G401 (cell line): ENCODE measurements at regions not wholly inside any gene's neighbourhood (a gene's known extent, or its start where the extent isn't known, plus 50 kb on each side); places are given as distances from the start of the nearest gene placed in this dataset.
"Not testable (repeated sequence)": the region's sequence is repeated elsewhere in the genome, so short reads cannot be mapped to it uniquely, and the experiment has no call there.

Experiments used
- DNase-seq: peaks from one replicate; pipeline ENCODE4 v3.0.0-alpha.2; 2015; ENCODE audit warnings: low spot score
- in situ Hi-C: cut with HindIII; loops from 2 replicates; pipeline ENCODE4 v1.10.0; 2016; ENCODE audit warnings: low sequenced_read_pairs, mixed read lengths

DNA sequence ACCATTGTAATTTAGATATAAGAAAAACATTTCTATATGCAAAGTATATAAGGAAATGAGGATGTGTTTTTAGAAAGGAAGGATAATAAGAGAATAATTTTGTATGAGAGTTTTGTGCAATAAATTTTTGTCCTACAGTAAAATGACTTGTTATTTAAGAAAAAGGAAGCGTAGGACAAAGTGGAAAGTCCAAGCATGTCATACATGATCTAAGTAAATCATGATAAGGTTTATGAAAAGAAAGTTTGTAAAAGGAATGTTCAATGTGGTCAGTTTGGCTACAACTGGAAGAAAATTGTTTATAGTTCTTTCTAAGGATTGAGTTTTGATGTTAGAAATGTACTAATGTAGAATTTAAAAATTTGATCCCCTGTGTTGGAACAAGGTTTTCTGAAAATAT lies 222.3 kb downstream of the KATNAL1 start:
- in situ Hi-C loops, result no loop called here
- no peak for DNase-seq

DNA sequence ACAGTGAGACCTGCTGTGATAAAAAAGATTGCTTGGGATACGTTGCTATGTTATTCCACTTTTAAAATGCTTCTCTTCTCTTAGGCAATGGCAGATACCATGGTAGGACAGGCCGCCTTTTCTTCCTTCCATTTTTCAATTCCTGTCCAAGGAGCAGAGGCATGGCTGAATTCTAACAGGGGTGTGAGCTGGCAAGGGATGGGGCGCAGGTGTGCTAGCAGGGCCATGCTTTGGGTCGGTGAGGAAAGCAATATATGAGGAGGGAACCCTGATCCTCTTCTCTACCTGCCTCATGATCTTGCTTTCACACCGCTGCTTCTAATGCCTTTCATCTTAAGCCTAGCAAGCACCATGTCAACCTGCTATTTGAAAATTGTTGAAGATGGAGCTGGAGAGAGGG lies 225.0 kb downstream of the KATNAL1 start:
- in situ Hi-C loops, result no loop called here
- DNase-seq, result no peak

DNA sequence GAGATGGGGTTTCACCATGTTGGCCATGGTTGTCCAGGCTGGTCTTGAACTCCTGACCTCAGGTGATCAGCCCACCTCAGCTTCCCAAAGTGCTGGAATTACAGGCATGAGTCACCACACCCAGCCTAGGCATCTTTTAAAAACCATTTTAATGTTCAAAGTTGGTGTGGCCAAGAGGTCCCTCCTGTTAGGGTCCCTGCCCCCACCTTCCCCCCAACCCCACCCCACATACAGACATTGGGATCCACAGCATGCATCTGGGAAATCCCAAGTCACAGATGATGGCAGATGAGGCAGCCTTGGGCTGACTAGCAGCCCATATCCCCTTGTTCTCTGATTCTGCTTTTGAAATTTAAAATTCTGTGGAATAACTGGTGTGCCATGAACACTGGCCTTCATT lies 226.0 kb downstream of the KATNAL1 start:
- in situ Hi-C loops, result no loop called here

DNA sequence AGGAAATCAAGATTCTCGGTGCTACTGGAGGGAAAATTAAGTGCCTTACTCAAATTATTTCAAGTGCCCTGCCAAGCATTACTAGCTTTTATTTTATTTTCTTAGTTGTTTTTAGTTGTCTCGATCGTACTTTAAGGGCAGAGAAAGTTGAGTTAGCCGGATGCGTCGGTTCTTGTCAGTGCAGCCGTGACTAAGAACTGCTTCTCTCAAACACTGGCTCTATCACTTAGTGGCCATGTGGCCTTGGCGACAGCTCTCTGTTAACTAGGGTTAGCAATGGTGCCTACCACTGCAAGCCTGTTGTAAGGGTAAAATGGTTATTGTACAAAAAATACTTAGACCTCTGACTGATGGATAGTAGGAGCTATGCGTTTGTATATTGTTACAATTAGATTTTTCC lies 227.8 kb downstream of the KATNAL1 start:
- in situ Hi-C loops, result no loop called here
- DNase-seq, result no peak

More for the DNA sequence above, 226.0 kb downstream of the KATNAL1 start:
- DNase-seq, result no peak

DNA sequence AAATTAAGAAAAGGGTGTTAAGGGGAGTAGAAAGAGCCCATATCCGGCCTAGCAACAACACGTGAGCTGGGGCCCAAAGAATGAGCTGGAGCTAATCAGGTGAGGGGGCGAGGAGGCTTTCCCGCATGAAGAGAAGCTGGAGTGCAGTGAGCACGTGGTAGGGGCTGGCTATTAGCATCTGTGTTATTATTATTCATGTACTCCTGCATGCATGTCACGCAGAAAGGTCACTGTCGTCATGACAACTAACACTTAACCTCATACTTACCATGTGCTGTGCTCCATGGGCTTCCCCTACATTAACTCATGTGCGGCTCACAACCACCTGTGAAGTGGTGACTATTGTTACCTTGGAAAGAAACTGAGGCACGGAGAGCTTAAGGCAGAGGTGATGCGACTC lies 227.6 kb upstream of the UBL3 start:
- in situ Hi-C loops, result no loop called here
- DNase-seq, result no peak

DNA sequence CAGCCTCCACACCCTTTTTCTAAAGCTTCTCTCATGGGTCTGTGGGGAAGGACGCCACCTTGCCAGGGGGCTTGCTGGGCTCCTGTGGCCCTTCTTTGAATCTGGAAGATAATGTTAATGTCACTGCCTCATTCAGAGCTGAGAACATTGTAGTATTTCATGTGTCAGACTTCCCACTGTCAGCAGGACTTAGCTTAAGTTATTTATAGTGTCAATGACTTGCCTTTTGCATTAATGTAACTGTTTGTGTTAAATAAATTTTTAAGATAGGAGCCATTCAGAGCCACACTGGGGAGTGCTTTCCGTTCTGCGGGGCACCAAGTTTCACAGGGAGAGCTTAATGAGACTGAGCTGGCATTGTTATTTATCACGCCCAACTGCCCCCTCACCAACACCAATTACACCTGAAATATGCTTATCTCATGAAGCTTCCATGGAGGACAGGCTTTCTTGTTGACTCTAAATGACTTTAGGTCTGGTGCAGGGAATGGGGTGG lies 226.9 kb upstream of the UBL3 start:
- no peak for DNase-seq

DNA sequence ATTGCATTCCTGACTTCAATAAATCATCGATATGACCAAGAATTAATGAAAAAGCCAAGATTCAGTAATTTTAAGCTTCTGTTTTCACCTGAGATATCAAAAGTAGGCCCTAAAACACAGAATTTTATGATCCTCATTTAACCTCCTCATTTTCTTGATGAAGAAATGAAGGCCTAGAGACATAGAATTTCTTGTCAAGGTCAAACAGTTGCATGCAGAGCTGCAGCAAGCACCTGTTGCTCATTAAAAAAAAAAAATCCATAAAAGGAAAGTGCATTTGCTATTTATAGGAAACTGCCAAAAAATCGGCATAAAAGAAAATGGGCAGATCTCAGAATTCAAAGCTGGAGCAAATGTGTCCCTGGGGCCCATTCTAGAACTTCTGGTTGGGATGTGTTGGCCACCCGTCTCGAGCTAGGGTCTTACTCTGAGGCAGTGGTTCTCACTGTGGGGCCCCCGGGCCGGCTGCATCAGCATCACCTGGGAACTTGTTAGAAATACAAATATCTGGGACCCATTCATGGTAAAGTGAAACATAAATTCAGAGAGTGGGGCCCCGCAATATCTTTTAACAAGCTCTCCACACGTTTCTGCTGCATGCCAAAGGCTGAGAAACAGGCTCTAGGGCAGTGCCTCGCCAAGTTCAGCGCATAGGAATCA lies 224.7 kb upstream of the UBL3 start:
- in situ Hi-C loops, result no loop called here
- no peak for DNase-seq

More for the DNA sequence above, 226.9 kb upstream of the UBL3 start:
- in situ Hi-C loops, result no loop called here

DNA sequence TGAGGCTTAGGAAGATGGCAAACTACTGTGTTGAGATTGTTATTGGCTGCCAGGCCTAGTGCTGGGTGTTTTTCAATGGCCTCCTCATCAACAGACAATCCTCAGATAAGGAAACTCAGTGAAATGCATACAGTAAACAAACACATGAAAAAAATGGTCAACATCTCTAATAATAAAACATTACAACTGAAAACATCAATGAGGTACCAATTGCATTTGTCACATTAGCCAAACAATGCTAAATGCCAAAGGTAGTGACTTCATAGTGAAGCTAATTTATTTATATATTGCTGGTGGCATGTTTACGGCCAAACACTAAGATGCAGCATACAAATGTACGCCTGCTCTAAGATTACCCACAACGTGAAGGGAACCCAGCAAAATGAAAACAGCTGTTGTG lies 224.0 kb upstream of the UBL3 start:
- no peak for DNase-seq
- in situ Hi-C loops, result no loop called here

DNA sequence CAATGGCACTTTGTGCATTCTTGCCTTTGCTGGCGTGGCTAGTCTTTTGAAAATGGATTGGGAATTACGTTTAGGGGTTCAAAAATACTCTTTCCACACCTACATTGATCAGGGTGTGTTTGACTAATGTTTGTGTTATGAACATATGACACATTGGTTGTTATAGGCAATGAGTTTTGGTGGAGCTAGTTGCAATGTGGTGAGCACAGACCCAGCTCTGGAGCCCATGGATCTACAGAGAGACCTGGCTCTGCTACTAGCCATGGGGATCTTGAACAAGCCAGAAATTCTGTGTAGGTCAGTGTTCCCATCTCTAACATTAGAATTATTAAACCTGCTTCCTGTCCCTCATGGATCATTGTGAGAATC lies 222.4 kb upstream of the UBL3 start:
- in situ Hi-C loops, result no loop called here
- DNase-seq, result no peak

DNA sequence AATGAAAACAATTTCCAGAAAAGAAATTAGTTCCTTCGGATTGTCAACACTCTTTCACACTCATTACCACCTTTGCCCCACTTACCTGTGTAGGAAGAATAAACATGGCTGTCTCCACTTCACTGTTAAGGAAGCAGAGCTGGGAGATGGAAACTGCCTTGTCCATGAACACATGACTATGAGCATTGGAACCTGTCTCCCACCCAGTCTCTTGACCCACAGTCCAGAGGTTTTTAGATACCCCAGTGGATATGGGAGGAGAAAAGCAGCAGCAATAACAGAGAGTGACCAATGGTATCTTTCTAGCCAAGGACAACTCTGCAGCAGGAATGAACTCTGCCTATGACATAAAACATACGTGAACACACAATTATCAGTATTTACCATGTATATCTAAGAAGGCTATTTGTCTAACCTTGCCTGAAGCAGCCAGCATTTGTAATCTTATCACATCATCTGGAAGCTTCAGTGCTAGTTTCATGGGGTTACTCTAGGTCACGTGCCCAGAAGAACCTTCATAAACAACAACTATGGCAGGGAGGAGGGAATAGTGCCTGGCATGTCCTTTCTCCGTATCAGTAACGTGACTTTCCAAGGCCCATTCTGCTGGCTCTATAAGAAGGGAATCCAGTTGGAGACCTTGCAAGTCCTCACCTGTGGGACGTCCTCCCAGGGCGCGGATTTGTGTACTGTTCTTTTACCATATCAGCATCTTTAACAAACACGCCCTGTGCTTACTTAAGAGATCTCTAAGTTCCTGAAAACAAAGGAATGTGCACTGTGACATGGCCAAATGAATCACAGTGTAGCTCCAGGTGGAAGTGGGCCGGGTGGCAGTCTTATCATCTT lies 221.8 kb upstream of the UBL3 start:
- in situ Hi-C loops, result no loop called here
- no peak for DNase-seq

DNA sequence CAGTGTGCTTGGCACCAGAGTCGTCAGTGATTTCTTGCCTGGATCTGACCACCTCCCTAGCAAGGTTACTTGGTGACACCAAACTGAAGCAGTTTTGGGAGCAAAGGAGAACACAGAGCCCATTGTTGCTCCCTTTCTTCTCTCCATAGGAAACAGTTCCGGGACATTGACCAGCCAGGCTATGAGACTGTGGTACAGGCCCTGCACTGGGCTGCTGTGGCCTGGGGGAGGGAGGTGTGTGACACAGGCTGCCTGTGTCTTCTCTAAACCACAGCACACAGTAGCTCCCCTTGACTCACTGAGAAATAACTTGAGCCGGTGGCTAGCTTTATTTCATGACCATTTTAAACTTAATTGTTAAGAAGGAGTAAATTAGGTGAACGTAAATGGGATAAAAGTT lies 214.8 kb upstream of the UBL3 start:
- in situ Hi-C loops, result no loop called here
- no peak for DNase-seq

DNA sequence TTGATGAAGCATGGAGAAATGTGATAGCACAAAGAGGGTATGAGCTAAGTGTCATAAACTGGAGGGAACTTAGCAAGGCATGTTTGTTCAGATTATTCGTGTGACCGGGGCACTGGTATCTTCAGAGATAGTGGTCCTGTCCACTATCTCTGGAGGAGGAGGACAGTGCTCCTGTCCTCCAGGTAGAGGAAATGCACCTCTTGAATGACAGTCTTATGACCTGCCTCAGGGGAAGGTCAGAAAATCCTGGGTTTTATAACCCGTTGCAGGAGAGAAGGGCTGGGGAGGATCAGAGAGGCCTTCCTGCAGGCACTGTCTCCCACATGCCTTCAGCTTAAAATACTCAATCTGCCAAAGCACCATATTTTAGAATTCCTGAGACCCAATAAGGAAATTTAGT lies 213.5 kb upstream of the UBL3 start:
- no peak for DNase-seq
- in situ Hi-C loops, result no loop called here

DNA sequence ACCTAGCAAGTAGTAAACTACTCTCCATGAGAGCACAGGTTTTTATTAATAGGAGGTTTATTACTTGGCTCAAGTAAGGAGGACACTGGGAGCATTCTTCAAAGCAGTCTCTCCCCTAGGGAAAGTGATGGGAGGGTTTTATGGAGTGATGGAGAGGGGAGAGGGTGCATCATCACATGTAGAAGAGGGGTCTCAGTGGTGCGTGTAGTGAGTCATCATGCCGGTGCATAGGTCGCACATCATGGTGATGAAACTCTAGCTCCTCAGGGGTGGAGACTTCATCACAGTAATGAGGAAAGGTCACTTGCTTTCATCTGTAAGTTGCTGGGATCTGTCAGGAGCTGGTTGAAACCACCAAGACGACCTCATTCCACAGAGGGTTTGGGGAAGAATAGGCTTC lies 210.8 kb upstream of the UBL3 start:
- in situ Hi-C loops, result no loop called here
- no peak for DNase-seq

DNA sequence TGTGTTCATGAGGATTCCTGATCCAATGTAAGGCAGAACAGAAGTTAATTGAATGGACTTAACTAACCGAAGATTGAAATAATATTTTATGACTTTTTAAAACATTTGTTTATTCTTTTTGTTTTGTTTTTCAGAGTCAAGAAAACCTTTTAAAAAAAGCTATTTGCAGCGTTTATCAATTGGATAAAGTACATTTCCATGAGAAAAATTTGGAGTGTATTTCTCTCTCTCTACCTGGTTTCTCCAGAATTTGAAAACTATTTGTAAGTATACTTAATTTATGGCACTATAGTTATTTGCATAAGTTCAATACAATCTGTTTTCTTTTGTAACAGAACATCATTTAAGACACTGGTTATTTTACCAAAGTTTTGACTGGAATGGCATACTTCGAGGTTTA lies 208.0 kb upstream of the UBL3 start:
- no peak for DNase-seq
- in situ Hi-C loops, result no loop called here

DNA sequence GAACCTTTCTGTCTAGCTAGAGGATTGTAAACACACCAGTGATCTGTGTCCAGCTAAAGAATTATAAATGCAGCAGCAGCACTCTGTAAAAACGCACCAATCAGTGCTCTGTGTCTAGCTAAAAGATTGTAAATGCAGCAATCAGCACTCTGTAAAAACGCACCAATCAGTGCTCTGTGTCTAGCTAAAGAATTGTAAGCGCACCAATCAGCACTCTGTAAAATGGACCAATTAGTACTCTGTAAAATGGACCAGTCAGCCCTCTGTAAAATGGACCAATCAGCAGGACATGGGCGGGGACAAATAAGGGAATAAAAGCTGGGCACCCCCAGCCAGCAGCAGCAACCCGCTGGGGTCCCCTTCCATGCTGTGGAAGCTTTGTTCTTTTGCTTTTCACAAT lies 204.1 kb upstream of the UBL3 start:
- in situ Hi-C loops, DNase-seq: not testable (repeated sequence)

DNA sequence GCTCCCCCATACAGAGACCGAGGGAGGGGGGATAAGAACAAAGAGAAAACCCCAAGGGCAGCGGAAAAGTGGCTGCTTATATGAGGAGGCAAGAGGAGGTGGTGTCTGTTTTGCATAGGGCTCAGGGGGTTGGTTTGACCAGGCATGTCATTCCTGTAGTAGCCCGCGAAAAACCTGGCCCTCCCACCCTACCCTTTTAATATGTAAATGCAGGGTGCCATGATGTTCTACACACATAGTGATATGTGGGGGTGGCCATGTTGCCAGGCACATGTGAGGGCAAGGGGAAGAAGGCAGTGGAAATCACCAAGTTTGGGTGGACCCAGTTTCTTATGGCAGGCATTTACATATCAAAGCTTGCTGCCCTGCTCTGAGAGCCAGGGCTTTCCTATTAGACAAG lies 203.5 kb upstream of the UBL3 start:
- in situ Hi-C loops, result no loop called here

DNA sequence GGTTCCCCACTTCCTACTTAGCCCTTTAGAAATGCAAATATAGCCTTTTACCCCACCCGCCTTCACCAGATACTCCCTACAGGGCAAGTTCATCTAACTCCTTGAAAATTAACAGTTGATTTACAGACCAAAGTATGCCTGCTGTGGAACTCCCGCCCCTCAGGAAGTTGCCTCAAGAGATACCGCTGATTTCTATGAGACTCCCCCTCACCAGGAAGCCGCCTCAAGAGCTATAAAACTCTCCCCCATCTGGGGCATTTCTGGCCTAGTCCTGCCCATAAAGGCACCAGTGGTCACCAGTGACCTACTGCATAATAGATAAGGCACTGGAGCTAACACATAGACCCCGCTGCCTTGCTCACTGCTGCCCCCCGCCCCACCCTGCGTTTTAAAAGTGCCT lies 201.7 kb upstream of the UBL3 start:
- in situ Hi-C loops, result no loop called here
- no peak for DNase-seq

More for the DNA sequence above, 203.5 kb upstream of the UBL3 start:
- no peak for DNase-seq

DNA sequence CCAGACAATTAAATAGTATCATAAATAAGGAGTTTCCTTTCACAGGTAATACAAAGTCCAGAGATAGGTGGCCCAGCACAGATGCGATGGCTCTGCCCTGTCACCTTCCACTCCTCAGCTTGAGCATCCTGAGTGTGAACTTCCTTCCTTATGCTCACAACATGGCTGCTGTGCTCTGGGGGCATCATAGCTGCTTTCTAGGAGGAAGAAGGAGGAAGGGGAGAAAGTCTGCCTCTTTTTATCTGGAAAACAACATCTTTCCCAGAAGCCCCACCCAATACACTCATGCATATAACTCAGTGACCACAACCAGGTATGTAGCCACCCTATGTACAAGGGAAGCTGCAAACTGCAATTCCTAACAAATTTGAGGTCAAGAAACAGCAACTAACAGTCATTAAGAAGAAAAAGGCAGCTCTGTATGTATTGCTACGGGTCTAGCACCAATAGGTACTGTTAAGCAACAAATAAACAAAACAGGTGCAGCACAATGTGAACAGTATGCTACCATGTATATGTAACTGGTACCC lies 201.2 kb upstream of the UBL3 start:
- in situ Hi-C loops, result no loop called here
- DNase-seq, result no peak

DNA sequence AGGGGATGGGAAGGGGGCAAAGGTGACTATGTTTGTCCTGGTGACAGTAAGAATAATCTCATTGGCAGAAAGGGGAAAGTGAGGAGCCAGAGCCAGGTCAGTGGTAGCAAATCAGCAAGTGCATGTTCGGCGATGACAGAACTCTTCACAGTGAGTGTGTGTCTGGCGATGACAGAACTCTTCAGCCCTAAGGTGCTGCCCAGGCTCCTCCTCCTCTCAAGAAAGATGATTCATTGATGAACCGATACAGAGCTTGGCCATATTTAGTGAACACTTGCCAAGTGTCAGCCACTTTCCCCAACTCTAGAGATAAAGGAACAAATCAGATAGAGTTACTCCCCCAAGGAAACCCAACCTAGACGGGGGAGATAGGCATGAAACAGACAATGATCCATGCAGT lies 199.3 kb upstream of the UBL3 start:
- no peak for DNase-seq
- in situ Hi-C loops, result no loop called here

DNA sequence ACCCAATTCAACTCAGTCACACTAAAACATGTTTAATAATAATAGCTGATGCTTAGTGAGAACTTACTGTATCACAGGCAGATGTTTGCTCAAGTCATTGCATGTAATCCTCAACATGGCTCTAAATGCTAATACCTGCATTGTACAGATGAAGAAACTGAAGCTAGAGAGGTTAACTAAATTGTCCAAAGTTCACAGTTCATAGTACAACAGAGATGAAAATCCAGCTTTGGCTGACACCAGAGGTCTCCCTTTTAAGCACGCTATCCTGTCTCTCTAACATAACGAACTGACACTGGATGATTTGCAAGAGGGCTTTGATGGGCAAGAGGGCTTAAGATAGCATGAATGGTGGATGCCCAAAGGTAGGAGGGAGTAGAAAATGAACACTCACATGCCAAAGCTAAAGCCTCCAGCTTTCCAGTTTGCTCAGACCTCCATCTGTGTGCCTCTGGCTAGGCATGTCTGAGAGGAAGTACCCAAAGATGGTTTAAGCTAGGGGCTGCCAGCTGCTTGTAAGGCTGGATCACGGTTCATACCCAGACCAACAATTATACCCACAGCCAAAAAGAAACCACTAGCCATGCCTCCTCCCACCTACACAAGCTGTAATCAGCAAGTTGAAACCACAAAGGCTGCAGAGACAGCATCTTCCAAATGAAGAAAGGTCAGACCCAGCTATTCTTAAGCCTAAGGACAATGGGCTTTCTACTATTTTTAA lies 196.9 kb upstream of the UBL3 start:
- no peak for DNase-seq
- in situ Hi-C loops, result no loop called here
